ENCODE measurements at regions not wholly inside any gene's neighbourhood (a gene's known extent, or its start where the extent isn't known, plus 50 kb on each side); places are given as distances from the start of the nearest gene placed in this dataset.

- TF ChIP-seq PRDM10 (IDR thresholded peaks at IDR 0.05; ENCODE audit: partially characterized antibody) (no peak), TAF1 (IDR thresholded peaks at IDR 0.05; ENCODE audit: control insufficient read depth, extremely low read depth, insufficient read depth, low read length, severe bottlenecking) (no peak), CREM (IDR thresholded peaks at IDR 0.05; ENCODE audit: low read depth) (no peak), RBFOX2 (IDR thresholded peaks at IDR 0.05; ENCODE audit: low read depth, low read length) (no peak), REST (IDR thresholded peaks at IDR 0.05; ENCODE audit: borderline replicate concordance) (no peak), REST (CRISPR knock-in tag; IDR thresholded peaks at IDR 0.05; ENCODE audit: low read depth) (no peak), ZNF780A (CRISPR knock-in tag; IDR thresholded peaks at IDR 0.05) (no peak), BRCA1 (IDR thresholded peaks at IDR 0.05) (no peak), BRCA1 (CRISPR knock-in tag; IDR thresholded peaks at IDR 0.05) (no peak)
These were observed 75.8 kb upstream of the IMMP2L start for GRCh38 chr7:111638078-111638477.
